Uterus (tissue), 3 donors: ENCODE measurements at regions not wholly inside any gene's neighbourhood (a gene's known extent, or its start where the extent isn't known, plus 50 kb on each side); places are given as distances from the start of the nearest gene placed in this dataset.

ENCODE experiments used
- DNase-seq, 2 donors: peaks; one replicate each; pipeline ENCODE4 v3.0.0-alpha.2; 2019 to 2020
- H3K27ac ChIP-seq, 2 donors: fragments of 200-600 bp; sonication (generic); 1 replicate in 1 of 2; 2 replicates in 1 of 2; pipeline ENCODE4 v1.5.1; 2016 to 2018
- H3K27me3 ChIP-seq, 2 donors: fragments of 200-600 bp; sonication (generic); one replicate each; pipeline ENCODE4 v1.5.1; 2018 to 2019; ENCODE audit warnings: control low read depth in 1 of 2
- H3K36me3 ChIP-seq, 2 donors: fragments of 200-600 bp; sonication (generic); one replicate each; pipeline ENCODE4 v1.5.1; 2019; ENCODE audit warnings: control low read depth in 1 of 2
- H3K4me1 ChIP-seq, 2 donors: fragments of 200-600 bp; sonication (generic); one replicate each; pipeline ENCODE4 v1.5.1; 2018 to 2019; ENCODE audit warnings: control low read depth in 1 of 2
- H3K4me3 ChIP-seq, 2 donors: fragments of 200-600 bp; sonication (generic); 1 replicate in 1 of 2; 2 replicates in 1 of 2; pipeline ENCODE4 v1.5.1; 2018 to 2019; ENCODE audit warnings: mild to moderate bottlenecking in 1 of 2
- H3K9me3 ChIP-seq, 2 donors: fragments of 200-600 bp; sonication (generic); one replicate each; pipeline ENCODE4 v1.5.1; 2019; ENCODE audit warnings: control low read depth in 1 of 2
- POLR2A ChIP-seq, 2 donors: fragments of 450-650 bp; IDR thresholded peaks; one replicate each; pipeline ENCODE4 v1.6.1; 2016; ENCODE audit warnings: antibody characterized with exemption in 2 of 2, mild to moderate bottlenecking in 1 of 2, moderate library complexity in 1 of 2
- intact Hi-C: fragments of 100-400 bp; cut with DNase I; formaldehyde crosslinking; loops from one replicate; pipeline ENCODE4 v1.15.1; 2023; ENCODE audit warnings: low total_unique reads
- TF ChIP-seq, protein P1 (sequence below), 4 experiments: fragments of 200-600 bp in 2 of 4; fragments of 450-650 bp in 2 of 4; sonication (generic) in 2 of 4; IDR thresholded peaks; one replicate each; pipeline ENCODE4 v1.5.1; 2016 to 2019; ENCODE audit warnings: antibody characterized with exemption in 4 of 4, mild to moderate bottlenecking in 2 of 4, moderate library complexity in 1 of 4
- donor health status: DM: yes; HTN: yes; CAD: no.

- intact Hi-C loops = no loop called here
- no peak for DNase-seq
- no peaks in the 10 kb centered on the region for H3K9me3 ChIP-seq
- TF ChIP-seq POLR2A (IDR thresholded peaks at IDR 0.05) = no peak
- TF ChIP-seq, protein P1, sequence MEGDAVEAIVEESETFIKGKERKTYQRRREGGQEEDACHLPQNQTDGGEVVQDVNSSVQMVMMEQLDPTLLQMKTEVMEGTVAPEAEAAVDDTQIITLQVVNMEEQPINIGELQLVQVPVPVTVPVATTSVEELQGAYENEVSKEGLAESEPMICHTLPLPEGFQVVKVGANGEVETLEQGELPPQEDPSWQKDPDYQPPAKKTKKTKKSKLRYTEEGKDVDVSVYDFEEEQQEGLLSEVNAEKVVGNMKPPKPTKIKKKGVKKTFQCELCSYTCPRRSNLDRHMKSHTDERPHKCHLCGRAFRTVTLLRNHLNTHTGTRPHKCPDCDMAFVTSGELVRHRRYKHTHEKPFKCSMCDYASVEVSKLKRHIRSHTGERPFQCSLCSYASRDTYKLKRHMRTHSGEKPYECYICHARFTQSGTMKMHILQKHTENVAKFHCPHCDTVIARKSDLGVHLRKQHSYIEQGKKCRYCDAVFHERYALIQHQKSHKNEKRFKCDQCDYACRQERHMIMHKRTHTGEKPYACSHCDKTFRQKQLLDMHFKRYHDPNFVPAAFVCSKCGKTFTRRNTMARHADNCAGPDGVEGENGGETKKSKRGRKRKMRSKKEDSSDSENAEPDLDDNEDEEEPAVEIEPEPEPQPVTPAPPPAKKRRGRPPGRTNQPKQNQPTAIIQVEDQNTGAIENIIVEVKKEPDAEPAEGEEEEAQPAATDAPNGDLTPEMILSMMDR (IDR thresholded peaks at IDR 0.05) = no peak
- H3K36me3 ChIP-seq = no peaks in the 10 kb centered on the region
- H3K4me3 ChIP-seq = no peak overlapping the region
- no peaks in the 10 kb centered on the region for H3K27me3 ChIP-seq
- no peak overlapping the region for H3K27ac ChIP-seq
- peaks cover 5 to 13% of the 10 kb centered on the region in 2 donors for H3K4me1 ChIP-seq
Measured at GRCh38 chr2:215695861-215696260, 260.0 kb upstream of the FN1 start.

DNA sequence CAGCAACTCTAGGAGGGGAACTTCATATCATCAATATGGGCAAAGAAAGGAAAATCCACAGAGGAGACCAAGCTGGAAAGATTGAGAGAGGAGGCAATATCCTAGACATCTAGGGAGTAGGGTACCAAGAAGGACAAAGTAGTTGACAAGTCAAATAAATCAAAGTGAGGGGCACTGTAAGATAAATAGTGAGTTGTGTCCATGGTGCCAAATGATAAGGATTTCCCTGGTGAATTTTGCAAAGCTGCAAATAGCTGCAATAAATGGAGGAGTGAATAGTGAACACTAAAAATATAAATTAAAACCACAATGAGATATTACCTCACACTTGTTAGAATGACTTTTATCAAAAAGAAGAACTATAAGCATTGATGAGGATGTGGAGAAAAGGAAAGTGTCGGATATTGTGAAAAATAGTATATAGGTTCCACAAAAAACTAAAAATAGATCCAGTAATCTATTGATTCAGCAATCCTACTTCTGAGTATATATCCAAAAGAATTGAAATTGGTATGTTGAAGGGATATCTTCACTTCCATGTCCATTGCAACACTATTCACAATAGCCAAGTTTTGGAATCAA lies 258.2 kb upstream of the FN1 start:
- Histone ChIP-seq H3K4me3 (no peak overlapping the region), H3K4me1 (peaks cover 5 to 13% of the 10 kb centered on the region in 2 donors), H3K27ac (peak overlapping the region; percentile 75 to 82), H3K9me3 (no peaks in the 10 kb centered on the region), H3K27me3 (no peaks in the 10 kb centered on the region), H3K36me3 (no peaks in the 10 kb centered on the region)
- DNase-seq = no peak
- no peak for TF ChIP-seq POLR2A (IDR thresholded peaks at IDR 0.05)
- TF ChIP-seq, protein P1 (IDR thresholded peaks at IDR 0.05) = no peak
- intact Hi-C loops = no loop called here

GRCh38 chr2:215693193-215693998 lies 257.5 kb upstream of the FN1 start:
- Histone ChIP-seq H3K9me3 (no peaks in the 10 kb centered on the region), H3K4me3 (no peak overlapping the region), H3K36me3 (no peaks in the 10 kb centered on the region), H3K4me1 (peaks cover 5 to 13% of the 10 kb centered on the region in 2 donors), H3K27me3 (no peaks in the 10 kb centered on the region), H3K27ac (peak overlapping the region; percentile 75 to 82)
- TF ChIP-seq, protein P1 (IDR thresholded peaks at IDR 0.05) = no peak
- no peak for TF ChIP-seq POLR2A (IDR thresholded peaks at IDR 0.05)
- intact Hi-C loops = no loop called here
- peak in 1 of 2 donors; percentile 38 for DNase-seq

- Histone ChIP-seq H3K27me3 (no peaks in the 10 kb centered on the region), H3K27ac (peak overlapping the region; percentile 75 to 82), H3K4me3 (no peak overlapping the region), H3K4me1 (peaks cover 5 to 13% of the 10 kb centered on the region in 2 donors), H3K9me3 (no peaks in the 10 kb centered on the region), H3K36me3 (no peaks in the 10 kb centered on the region)
- no peak for DNase-seq
- no peak for TF ChIP-seq POLR2A (IDR thresholded peaks at IDR 0.05)
- TF ChIP-seq, protein P1 (IDR thresholded peaks at IDR 0.05) = no peak
- intact Hi-C loops = no loop called here
Measured at GRCh38 chr2:215692387-215693079, 256.7 kb upstream of the FN1 start.

DNA sequence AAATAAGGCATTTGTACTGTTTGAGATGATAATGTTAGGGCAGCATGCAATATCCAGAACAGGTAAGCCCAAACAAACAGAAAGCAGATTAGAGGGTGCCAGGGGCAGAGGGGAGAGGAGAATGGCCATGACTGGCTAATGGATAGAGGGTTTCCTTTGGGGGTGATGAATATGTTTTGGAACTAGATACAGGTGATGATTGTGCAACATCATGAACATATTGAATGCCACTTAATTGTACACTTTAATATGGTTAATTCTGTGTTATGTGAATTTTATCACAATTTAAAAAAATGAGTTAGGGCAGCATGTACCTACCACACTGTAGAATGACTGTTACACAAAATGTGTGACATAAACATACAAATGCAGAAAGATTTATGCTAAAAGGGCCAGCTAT lies 255.5 kb upstream of the FN1 start:
- Histone ChIP-seq H3K4me1 (peaks cover 5 to 13% of the 10 kb centered on the region in 2 donors), H3K27me3 (no peaks in the 10 kb centered on the region), H3K4me3 (no peak overlapping the region), H3K9me3 (no peaks in the 10 kb centered on the region), H3K27ac (peak overlapping the region; percentile 75 to 82), H3K36me3 (no peaks in the 10 kb centered on the region)
- DNase-seq = no peak
- intact Hi-C loops = no loop called here
- no peak for TF ChIP-seq POLR2A (IDR thresholded peaks at IDR 0.05)
- TF ChIP-seq, protein P1 (IDR thresholded peaks at IDR 0.05) = no peak
